ENCODE measurements at regions not wholly inside any gene's neighbourhood (a gene's known extent, or its start where the extent isn't known, plus 50 kb on each side); places are given as distances from the start of the nearest gene placed in this dataset.

GRCh38 chr10:53645951-53646350 lies 873.4 kb upstream of the MBL2 start:
- no peak for TF ChIP-seq POLR2A (IDR thresholded peaks at IDR 0.05)
- TF ChIP-seq CTCF (IDR thresholded peaks at IDR 0.05): no peak
